Activated CD8-positive, alpha-beta T cell treated with anti-CD3 and anti-CD28 coated beads for 36 hours (primary cell): ENCODE measurements at regions not wholly inside any gene's neighbourhood (a gene's known extent, or its start where the extent isn't known, plus 50 kb on each side); places are given as distances from the start of the nearest gene placed in this dataset.
A peak's percentile ranks its signal among the peaks of the same experiment; 100 is the strongest.

Experiments used
- ATAC-seq: fragments of 200-7000 bp; cut with Tn5 transposase; one replicate; pipeline ENCODE4 v1.10.0; 2021; ENCODE audit warnings: mild to moderate bottlenecking, moderate library complexity
- CTCF ChIA-PET: fragments of 350-600 bp; sonication (Branson Sonifier 250); formaldehyde crosslinking; loops from one replicate; lab custom pipeline; 2021; ENCODE audit warnings: antibody characterized with exemption; lab: Charles Lee
- POLR2A ChIA-PET: fragments of 350-600 bp; sonication (Branson Sonifier 250); formaldehyde crosslinking; loops from one replicate; lab custom pipeline; 2021; ENCODE audit warnings: antibody characterized with exemption; lab: Charles Lee
- DNase-seq: peaks from one replicate; pipeline ENCODE4 v3.0.0-alpha.2; 2020
- H3K27ac Mint-ChIP-seq: one replicate; pipeline ENCODE4 v1.8.0; 2021; ENCODE audit warnings: mild to moderate bottlenecking, mixed read lengths
- H3K27me3 Mint-ChIP-seq: one replicate; pipeline ENCODE4 v1.8.0; 2021; ENCODE audit warnings: mixed read lengths
- H3K36me3 Mint-ChIP-seq: one replicate; pipeline ENCODE4 v1.8.0; 2021; ENCODE audit warnings: low read depth, mixed read lengths
- H3K4me1 Mint-ChIP-seq: one replicate; pipeline ENCODE4 v1.8.0; 2021; ENCODE audit warnings: low read depth, mixed read lengths
- H3K4me3 Mint-ChIP-seq: one replicate; pipeline ENCODE4 v1.8.0; 2021; ENCODE audit warnings: mild to moderate bottlenecking, moderate library complexity, mixed read lengths
- H3K9me3 Mint-ChIP-seq: one replicate; pipeline ENCODE4 v1.8.0; 2021; ENCODE audit warnings: mixed read lengths
- intact Hi-C: fragments of 100-400 bp; cut with micrococcal nuclease; formaldehyde crosslinking; loops from one replicate; pipeline ENCODE4 v1.10.0; 2022
- TF ChIP-seq, protein P1 (sequence below): fragments of 200-600 bp; IDR thresholded peaks from one replicate; pipeline ENCODE4 v1.8.0; 2022; ENCODE audit warnings: antibody characterized with exemption, mild to moderate bottlenecking

DNA sequence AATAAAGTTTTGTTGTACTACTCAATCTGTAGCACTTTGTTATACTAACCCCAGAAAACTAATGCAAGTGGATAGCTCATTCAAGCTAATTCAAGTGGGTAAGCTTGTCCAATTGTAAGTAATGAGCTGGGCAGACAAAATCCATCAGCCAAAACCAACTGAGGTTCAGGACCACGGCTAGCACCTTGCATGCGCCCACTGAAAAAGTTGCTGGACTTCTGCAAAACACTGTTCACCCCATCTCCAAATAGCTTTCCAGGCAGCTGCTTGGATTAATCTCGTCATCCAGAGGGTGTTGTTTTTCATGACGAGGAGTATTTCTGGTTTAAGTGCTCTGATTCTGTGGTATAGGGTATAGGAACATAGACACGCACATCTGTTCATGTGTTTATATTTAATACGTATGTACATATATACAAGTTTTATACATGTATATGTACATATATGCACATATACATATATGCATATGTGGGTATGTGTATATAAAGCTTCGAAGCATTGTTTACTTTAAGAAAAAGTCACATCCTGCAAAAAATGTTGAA is 307.5 kb downstream of the GALR1 start:
- ChIA-PET CTCF (no interaction called here), POLR2A (interaction anchor here (0.6 kb wide), 1 partner anchor 10 kb away, joined by 3 read pairs; no protein-coding TSS in a partner anchor)
- peak; percentile 8 for DNase-seq
- TF ChIP-seq, protein P1, sequence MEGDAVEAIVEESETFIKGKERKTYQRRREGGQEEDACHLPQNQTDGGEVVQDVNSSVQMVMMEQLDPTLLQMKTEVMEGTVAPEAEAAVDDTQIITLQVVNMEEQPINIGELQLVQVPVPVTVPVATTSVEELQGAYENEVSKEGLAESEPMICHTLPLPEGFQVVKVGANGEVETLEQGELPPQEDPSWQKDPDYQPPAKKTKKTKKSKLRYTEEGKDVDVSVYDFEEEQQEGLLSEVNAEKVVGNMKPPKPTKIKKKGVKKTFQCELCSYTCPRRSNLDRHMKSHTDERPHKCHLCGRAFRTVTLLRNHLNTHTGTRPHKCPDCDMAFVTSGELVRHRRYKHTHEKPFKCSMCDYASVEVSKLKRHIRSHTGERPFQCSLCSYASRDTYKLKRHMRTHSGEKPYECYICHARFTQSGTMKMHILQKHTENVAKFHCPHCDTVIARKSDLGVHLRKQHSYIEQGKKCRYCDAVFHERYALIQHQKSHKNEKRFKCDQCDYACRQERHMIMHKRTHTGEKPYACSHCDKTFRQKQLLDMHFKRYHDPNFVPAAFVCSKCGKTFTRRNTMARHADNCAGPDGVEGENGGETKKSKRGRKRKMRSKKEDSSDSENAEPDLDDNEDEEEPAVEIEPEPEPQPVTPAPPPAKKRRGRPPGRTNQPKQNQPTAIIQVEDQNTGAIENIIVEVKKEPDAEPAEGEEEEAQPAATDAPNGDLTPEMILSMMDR = no peak
- H3K27ac Mint-ChIP-seq = no peak overlapping the region
- intact Hi-C loops = no loop called here
- H3K4me1 Mint-ChIP-seq = peaks cover 9% of the 10 kb centered on the region
- H3K4me3 Mint-ChIP-seq = no peak overlapping the region
- ATAC-seq = no peak
- H3K27me3 Mint-ChIP-seq = peaks cover 4% of the 10 kb centered on the region
- no peaks in the 10 kb centered on the region for H3K36me3 Mint-ChIP-seq
- no peaks in the 10 kb centered on the region for H3K9me3 Mint-ChIP-seq

DNA sequence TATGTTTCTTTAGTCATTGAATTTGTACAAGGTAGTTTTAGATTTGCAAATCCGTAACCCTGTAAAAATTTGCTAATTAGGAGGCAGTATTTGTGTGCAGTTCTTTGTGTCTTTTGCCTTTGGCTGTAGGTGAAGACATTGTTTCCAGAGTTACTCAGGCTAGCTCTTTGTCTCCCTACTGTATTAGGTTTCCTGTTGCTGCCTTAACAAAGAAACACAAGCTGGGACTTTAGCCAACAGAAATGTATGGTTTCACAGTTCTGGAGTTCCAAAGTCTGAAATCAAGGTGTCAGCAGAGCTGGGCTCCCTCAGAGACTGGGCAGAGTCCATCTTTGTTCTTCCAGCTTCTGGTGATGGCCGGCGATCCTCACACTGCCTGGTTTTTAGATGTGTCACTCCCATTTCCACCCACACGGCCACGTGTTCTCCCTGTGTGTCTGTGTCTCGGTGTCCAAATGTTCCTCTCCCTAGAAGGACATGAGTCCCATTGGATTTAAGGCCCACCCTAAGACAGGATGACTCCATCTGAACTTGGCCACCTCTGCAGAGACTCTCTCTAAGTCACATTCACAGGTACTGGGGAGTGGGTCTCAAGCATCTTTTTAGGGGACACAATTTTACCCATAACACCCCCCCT is 309.7 kb downstream of the GALR1 start:
- Mint-ChIP-seq H3K4me1 (peaks cover 9% of the 10 kb centered on the region), H3K36me3 (no peaks in the 10 kb centered on the region), H3K27ac (no peak overlapping the region), H3K27me3 (peaks cover 6% of the 10 kb centered on the region), H3K4me3 (no peak overlapping the region), H3K9me3 (no peaks in the 10 kb centered on the region)
- ChIA-PET POLR2A (no interaction called here), CTCF (no interaction called here)
- TF ChIP-seq, protein P1 = no peak
- intact Hi-C loops = no loop called here
- no peak for ATAC-seq
- DNase-seq = no peak

DNA sequence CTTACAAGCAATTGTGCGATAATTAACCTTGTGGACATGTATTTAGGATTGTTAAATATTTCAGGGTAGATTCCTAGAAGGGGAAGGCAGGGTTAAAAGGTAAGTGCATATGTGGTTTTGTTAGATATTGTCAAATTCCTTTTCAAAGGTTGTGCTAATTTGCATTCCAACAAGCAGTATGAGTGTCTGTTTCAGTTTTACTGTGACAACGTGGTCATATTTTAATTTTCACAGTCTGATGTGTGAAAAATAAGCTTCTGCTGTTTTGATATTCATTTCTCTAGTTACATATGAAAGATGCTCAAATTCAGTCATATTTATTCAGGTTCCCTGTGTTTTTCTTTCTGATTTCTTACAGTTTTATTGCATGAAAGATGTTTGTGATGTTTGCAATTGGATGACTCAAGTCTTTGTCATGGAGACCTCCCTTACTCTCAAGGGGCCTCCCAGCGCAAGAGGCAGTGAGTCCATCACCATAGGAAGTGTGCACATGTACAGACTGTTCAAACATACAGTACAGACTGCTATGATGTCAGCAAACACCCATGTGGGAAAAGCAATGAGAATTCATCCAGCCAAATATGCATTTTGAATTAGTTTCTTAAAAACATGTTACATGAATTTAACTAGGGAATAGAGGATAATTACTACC is 310.8 kb downstream of the GALR1 start:
- ChIA-PET CTCF (no interaction called here), POLR2A (no interaction called here)
- Mint-ChIP-seq H3K9me3 (no peaks in the 10 kb centered on the region), H3K4me3 (no peak overlapping the region), H3K4me1 (peaks cover 9% of the 10 kb centered on the region), H3K36me3 (no peaks in the 10 kb centered on the region), H3K27me3 (peaks cover 7% of the 10 kb centered on the region), H3K27ac (no peak overlapping the region)
- DNase-seq (peak; percentile 7), ATAC-seq (peak; percentile 75)
- TF ChIP-seq, protein P1 = no peak
- intact Hi-C loops = no loop called here

DNA sequence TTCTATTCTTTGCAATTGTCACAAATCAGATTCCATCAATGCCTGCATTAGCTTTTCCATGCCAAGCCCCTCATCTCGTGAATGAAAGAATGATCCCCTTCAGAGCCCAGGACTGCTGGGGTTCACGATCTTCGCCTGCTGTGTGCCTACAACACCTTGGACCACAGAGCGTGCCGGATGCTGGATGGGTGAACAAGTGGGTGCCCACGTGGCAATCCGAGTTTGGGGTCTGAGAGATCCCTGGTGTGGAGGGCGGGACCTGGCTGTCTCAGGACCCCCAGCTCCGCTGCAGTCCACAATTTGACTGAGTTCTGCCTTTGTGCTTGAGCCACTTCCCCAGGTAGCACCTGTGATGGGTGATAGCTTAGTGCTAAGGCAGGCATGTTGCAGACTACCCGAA is 317.0 kb downstream of the GALR1 start:
- DNase-seq (no peak), ATAC-seq (no peak)
- H3K9me3 Mint-ChIP-seq = peaks cover 3% of the 10 kb centered on the region
- no peak overlapping the region for H3K27ac Mint-ChIP-seq
- H3K36me3 Mint-ChIP-seq = no peaks in the 10 kb centered on the region
- intact Hi-C loops = no loop called here
- POLR2A ChIA-PET = interaction anchor here (0.6 kb wide), 1 partner anchor 10 kb away, joined by 3 read pairs; no protein-coding TSS in a partner anchor
- CTCF ChIA-PET = no interaction called here
- peaks cover 5% of the 10 kb centered on the region for H3K27me3 Mint-ChIP-seq
- H3K4me1 Mint-ChIP-seq = no peaks in the 10 kb centered on the region
- TF ChIP-seq, protein P1 = no peak
- no peak overlapping the region for H3K4me3 Mint-ChIP-seq

DNA sequence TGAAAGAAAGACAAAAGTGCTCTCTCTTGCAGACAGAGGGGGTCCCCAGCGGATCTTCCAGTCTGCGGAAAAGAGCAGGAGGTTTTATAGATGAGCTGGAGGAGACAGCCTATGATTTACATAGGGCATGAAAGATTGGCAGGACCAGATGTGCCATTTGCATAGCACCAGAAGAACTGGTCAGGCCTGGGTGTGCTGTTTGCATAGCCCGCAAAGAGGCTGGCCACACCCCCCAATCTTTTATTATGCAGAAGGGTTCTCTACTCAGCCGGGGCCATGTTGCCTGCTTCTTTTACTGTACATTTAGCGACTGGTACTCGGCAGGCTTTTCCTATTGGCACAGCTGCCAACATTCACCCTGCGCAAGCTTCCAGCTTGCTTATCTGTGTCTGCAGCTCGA is 317.6 kb downstream of the GALR1 start:
- Mint-ChIP-seq H3K4me3 (no peak overlapping the region), H3K27ac (no peak overlapping the region), H3K9me3 (peaks cover 3% of the 10 kb centered on the region), H3K27me3 (peaks cover 5% of the 10 kb centered on the region), H3K4me1 (no peaks in the 10 kb centered on the region), H3K36me3 (no peaks in the 10 kb centered on the region)
- ATAC-seq (no peak), DNase-seq (no peak)
- TF ChIP-seq, protein P1 = no peak
- intact Hi-C loops = no loop called here
- ChIA-PET CTCF (no interaction called here), POLR2A (interaction anchor here (0.6 kb wide), 1 partner anchor 10 kb away, joined by 3 read pairs; no protein-coding TSS in a partner anchor)
